GM19372 (cell line): ENCODE measurements at regions not wholly inside any gene's neighbourhood (a gene's known extent, or its start where the extent isn't known, plus 50 kb on each side); places are given as distances from the start of the nearest gene placed in this dataset.
"Not testable (repeated sequence)": the region's sequence is repeated elsewhere in the genome, so short reads cannot be mapped to it uniquely, and the experiment has no call there.

Experiments used
- ATAC-seq: cut with Tn5 transposase; IDR thresholded peaks from one replicate; pipeline ENCODE4 v1.9.1; 2021; ENCODE audit warnings: mild to moderate bottlenecking, low read depth, moderate library complexity; ENCODE audit not compliant: unreplicated experiment

- ATAC-seq, result no peak
Measured at GRCh38 chr3:182637350-182638110, 155.8 kb upstream of the ATP11B start.

- no peak for ATAC-seq
Measured at GRCh38 chr3:182644013-182644412, 149.3 kb upstream of the ATP11B start.

GRCh38 chr3:182644790-182645433 lies 148.4 kb upstream of the ATP11B start:
- no peak for ATAC-seq

GRCh38 chr3:182650568-182651128 lies 142.7 kb upstream of the ATP11B start:
- no peak for ATAC-seq

- ATAC-seq, result no peak
Measured at GRCh38 chr3:182651461-182651860, 141.8 kb upstream of the ATP11B start.

- not testable (repeated sequence) for ATAC-seq
Measured at GRCh38 chr3:182653065-182653464, 140.2 kb upstream of the ATP11B start.

- ATAC-seq, result no peak
Measured at GRCh38 chr3:182668541-182668940, 124.8 kb upstream of the ATP11B start.

- no peak for ATAC-seq
Measured at GRCh38 chr3:182668974-182669373, 124.3 kb upstream of the ATP11B start.

- no peak for ATAC-seq
Measured at GRCh38 chr3:182671541-182671940, 121.8 kb upstream of the ATP11B start.

- no peak for ATAC-seq
Measured at GRCh38 chr3:182671942-182672341, 121.4 kb upstream of the ATP11B start.

GRCh38 chr3:182673336-182673735 lies 120.0 kb upstream of the ATP11B start:
- no peak for ATAC-seq

GRCh38 chr3:182682263-182683241 lies 110.8 kb upstream of the ATP11B start:
- ATAC-seq, result peak; percentile 86

- peak; percentile 53 for ATAC-seq
Measured at GRCh38 chr3:182683453-182683852, 109.9 kb upstream of the ATP11B start.

- peak; percentile 11 for ATAC-seq
Measured at GRCh38 chr3:182683858-182684257, 109.4 kb upstream of the ATP11B start.

- ATAC-seq, result no peak
Measured at GRCh38 chr3:182686033-182686886, 107.0 kb upstream of the ATP11B start.

- ATAC-seq, result no peak
Measured at GRCh38 chr3:182690172-182690571, 103.1 kb upstream of the ATP11B start.

GRCh38 chr3:182692021-182692420 lies 101.3 kb upstream of the ATP11B start:
- ATAC-seq, result peak; percentile 56

- ATAC-seq, result no peak
Measured at GRCh38 chr3:182692695-182693094, 100.6 kb upstream of the ATP11B start.

- no peak for ATAC-seq
Measured at GRCh38 chr3:182693723-182694122, 99.6 kb upstream of the ATP11B start.

GRCh38 chr3:182696916-182697315 lies 96.4 kb upstream of the ATP11B start:
- no peak for ATAC-seq
